ENCODE measurements at regions not wholly inside any gene's neighbourhood (a gene's known extent, or its start where the extent isn't known, plus 50 kb on each side); places are given as distances from the start of the nearest gene placed in this dataset.

DNA sequence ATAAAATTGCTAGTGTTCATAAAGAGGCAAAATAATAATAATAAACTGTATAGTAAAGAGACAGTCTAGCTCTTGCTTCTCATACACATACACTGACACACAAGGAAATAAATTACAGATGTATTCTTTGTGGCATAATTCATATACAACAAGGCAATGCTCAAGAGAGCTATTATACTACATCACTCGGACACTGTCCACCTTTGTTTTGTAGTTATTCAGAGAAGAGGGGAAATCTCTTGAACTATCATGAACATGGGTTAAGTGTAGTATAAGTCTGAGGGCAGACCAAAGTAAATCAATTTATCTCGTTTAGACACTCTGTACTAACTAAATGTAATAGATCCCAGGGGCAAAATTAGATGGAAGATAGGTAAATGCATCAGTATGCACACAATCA lies 72.7 kb upstream of the PHIP start:
- 55 to 65% methylated on average over 2 of the region's 2 CpGs for WGBS, 2 experiments (ENCODE audit: low coverage in 1 of 2, low lambda C conversion rate in 2 of 2, missing lambda C conversion rate in 2 of 2)
- H3K9me2 ChIP-seq (ENCODE audit: insufficient read depth) = no peaks in the 10 kb centered on the region
- TF ChIP-seq EZH2phosphoT487 (IDR thresholded peaks at IDR 0.05; ENCODE audit: insufficient read depth, low read depth) (no peak), EZH2 (IDR thresholded peaks at IDR 0.05; ENCODE audit: insufficient read depth, poor library complexity, severe bottlenecking) (no peak)
- in situ Hi-C loops (cut with MboI) = no loop called here
- H3K4me2 ChIP-seq (ENCODE audit: unreplicated experiment) = no peak overlapping the region
- H4K20me1 ChIP-seq (ENCODE audit: insufficient read depth) = no peaks in the 10 kb centered on the region
- no peak overlapping the region for H3K4me3 ChIP-seq
- no peak overlapping the region for H3K9ac ChIP-seq
- H3K79me2 ChIP-seq (ENCODE audit: insufficient read depth) = no peaks in the 10 kb centered on the region
- H3K9me3 ChIP-seq (ENCODE audit: low read depth) = no peaks in the 10 kb centered on the region
- H3K4me1 ChIP-seq (ENCODE audit: insufficient read depth) = no peaks in the 10 kb centered on the region
- no peaks in the 10 kb centered on the region for H3F3A ChIP-seq (ENCODE audit: insufficient read depth)
- H3K27ac ChIP-seq = no peak overlapping the region
- no peak overlapping the region for H2AFZ ChIP-seq
- no peaks in the 10 kb centered on the region for H3K36me3 ChIP-seq (ENCODE audit: low read depth)
- no peaks in the 10 kb centered on the region for H3K27me3 ChIP-seq (replicated peaks; ENCODE audit: insufficient read depth)
- no peak for DNase-seq

DNA sequence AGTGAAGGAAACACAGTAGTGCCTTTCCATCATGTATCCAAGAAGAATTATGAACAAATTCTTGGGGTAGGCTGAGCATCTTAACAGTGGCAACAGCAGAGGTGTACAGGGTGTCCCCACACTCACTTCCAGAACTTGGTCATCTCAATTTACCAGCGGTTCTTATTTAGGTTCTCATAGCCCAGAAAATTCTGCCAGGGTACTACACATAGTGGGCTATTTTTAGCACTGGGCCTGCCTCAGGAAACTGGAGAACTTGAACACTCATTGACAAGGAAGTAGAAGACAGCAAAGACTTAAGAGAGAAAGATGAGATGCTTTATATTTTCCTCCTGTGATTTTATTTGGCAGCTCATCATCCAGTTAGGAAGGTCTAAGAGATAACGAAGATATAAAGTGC lies 71.8 kb upstream of the PHIP start:
- Histone ChIP-seq H3K9me3 (ENCODE audit: low read depth) (no peaks in the 10 kb centered on the region), H3F3A (ENCODE audit: insufficient read depth) (no peaks in the 10 kb centered on the region), H3K9me2 (ENCODE audit: insufficient read depth) (no peaks in the 10 kb centered on the region), H3K27me3 (replicated peaks; ENCODE audit: insufficient read depth) (no peaks in the 10 kb centered on the region), H4K20me1 (ENCODE audit: insufficient read depth) (no peaks in the 10 kb centered on the region), H3K9ac (no peak overlapping the region), H3K4me1 (ENCODE audit: insufficient read depth) (no peaks in the 10 kb centered on the region), H3K4me2 (ENCODE audit: unreplicated experiment) (no peak overlapping the region), H3K36me3 (ENCODE audit: low read depth) (no peaks in the 10 kb centered on the region), H3K4me3 (no peak overlapping the region), H2AFZ (no peak overlapping the region), H3K79me2 (ENCODE audit: insufficient read depth) (no peaks in the 10 kb centered on the region), H3K27ac (no peak overlapping the region)
- DNase-seq = no peak
- no peak for TF ChIP-seq EZH2phosphoT487 (IDR thresholded peaks at IDR 0.05; ENCODE audit: insufficient read depth, low read depth)
- no peak for TF ChIP-seq EZH2 (IDR thresholded peaks at IDR 0.05; ENCODE audit: insufficient read depth, poor library complexity, severe bottlenecking)
- WGBS, 2 experiments (ENCODE audit: low coverage in 1 of 2, low lambda C conversion rate in 2 of 2, missing lambda C conversion rate in 2 of 2) = 92 to 95% methylated on average over 2 of the region's 2 CpGs
- in situ Hi-C loops (cut with MboI) = no loop called here

DNA sequence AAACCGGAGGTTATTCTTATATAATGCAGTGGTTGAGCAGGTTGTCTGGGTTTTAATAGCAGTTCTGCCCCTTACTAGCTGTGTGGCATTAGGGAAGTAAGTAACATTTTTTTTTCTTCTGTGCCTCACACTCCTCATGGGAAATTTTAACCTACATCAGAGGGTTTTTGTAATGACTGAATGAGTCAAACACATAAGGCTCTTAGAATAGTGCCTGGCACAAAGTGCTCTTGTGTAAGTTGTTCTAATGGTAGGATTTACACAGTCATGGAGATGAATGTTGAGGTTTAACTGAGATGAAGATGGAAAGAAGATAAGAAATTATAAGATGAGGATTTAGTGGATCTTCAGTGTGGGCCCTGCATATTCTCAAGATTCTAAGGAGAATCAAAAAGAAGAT lies 68.4 kb upstream of the PHIP start:
- TF ChIP-seq EZH2phosphoT487 (IDR thresholded peaks at IDR 0.05; ENCODE audit: insufficient read depth, low read depth) (no peak), EZH2 (IDR thresholded peaks at IDR 0.05; ENCODE audit: insufficient read depth, poor library complexity, severe bottlenecking) (no peak)
- Histone ChIP-seq H3K27ac (no peak overlapping the region), H3K4me2 (ENCODE audit: unreplicated experiment) (no peak overlapping the region), H3K79me2 (ENCODE audit: insufficient read depth) (no peaks in the 10 kb centered on the region), H3K9ac (no peak overlapping the region), H3K4me1 (ENCODE audit: insufficient read depth) (no peaks in the 10 kb centered on the region), H3K36me3 (ENCODE audit: low read depth) (no peaks in the 10 kb centered on the region), H3K4me3 (no peak overlapping the region), H3K9me3 (ENCODE audit: low read depth) (no peaks in the 10 kb centered on the region), H2AFZ (no peak overlapping the region), H3K27me3 (replicated peaks; ENCODE audit: insufficient read depth) (no peaks in the 10 kb centered on the region), H3F3A (ENCODE audit: insufficient read depth) (no peaks in the 10 kb centered on the region), H3K9me2 (ENCODE audit: insufficient read depth) (no peaks in the 10 kb centered on the region), H4K20me1 (ENCODE audit: insufficient read depth) (no peaks in the 10 kb centered on the region)
- in situ Hi-C loops (cut with MboI) = no loop called here
- WGBS, 2 experiments (ENCODE audit: low coverage in 1 of 2, low lambda C conversion rate in 2 of 2, missing lambda C conversion rate in 2 of 2) = 72 to 78% methylated on average over 1 of the region's 1 CpG
- no peak for DNase-seq

DNA sequence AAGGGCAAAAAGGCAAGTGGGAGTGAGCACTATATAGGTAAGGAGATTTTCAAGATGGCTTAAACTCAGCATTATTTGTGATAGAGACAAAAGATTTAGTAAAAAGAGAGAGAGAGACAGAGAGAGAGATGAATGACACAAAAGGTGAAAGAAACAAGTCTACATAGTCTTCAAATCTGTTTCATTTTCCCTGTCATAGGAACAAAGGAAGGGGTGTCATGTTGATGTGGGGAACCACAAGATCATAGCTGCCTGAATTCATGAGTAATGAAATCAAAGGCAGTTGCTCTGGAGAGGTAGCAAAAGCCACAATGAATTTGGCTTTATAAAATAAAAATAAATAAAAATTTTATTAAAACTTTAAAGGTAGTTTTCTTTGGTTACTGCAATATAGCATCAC lies 67.2 kb upstream of the PHIP start:
- no peaks in the 10 kb centered on the region for H3K79me2 ChIP-seq (ENCODE audit: insufficient read depth)
- H3K4me1 ChIP-seq (ENCODE audit: insufficient read depth) = no peaks in the 10 kb centered on the region
- H2AFZ ChIP-seq = no peak overlapping the region
- H3K36me3 ChIP-seq (ENCODE audit: low read depth) = no peaks in the 10 kb centered on the region
- H3K4me2 ChIP-seq (ENCODE audit: unreplicated experiment) = no peak overlapping the region
- no peaks in the 10 kb centered on the region for H3K9me2 ChIP-seq (ENCODE audit: insufficient read depth)
- H3K27me3 ChIP-seq (replicated peaks; ENCODE audit: insufficient read depth) = no peaks in the 10 kb centered on the region
- no peak overlapping the region for H3K27ac ChIP-seq
- in situ Hi-C loops (cut with MboI) = no loop called here
- H4K20me1 ChIP-seq (ENCODE audit: insufficient read depth) = no peaks in the 10 kb centered on the region
- no peaks in the 10 kb centered on the region for H3K9me3 ChIP-seq (ENCODE audit: low read depth)
- no peak overlapping the region for H3K4me3 ChIP-seq
- no peak for DNase-seq
- no peak overlapping the region for H3K9ac ChIP-seq
- no peaks in the 10 kb centered on the region for H3F3A ChIP-seq (ENCODE audit: insufficient read depth)
- TF ChIP-seq EZH2 (IDR thresholded peaks at IDR 0.05; ENCODE audit: insufficient read depth, poor library complexity, severe bottlenecking) = no peak
- TF ChIP-seq EZH2phosphoT487 (IDR thresholded peaks at IDR 0.05; ENCODE audit: insufficient read depth, low read depth) = no peak

DNA sequence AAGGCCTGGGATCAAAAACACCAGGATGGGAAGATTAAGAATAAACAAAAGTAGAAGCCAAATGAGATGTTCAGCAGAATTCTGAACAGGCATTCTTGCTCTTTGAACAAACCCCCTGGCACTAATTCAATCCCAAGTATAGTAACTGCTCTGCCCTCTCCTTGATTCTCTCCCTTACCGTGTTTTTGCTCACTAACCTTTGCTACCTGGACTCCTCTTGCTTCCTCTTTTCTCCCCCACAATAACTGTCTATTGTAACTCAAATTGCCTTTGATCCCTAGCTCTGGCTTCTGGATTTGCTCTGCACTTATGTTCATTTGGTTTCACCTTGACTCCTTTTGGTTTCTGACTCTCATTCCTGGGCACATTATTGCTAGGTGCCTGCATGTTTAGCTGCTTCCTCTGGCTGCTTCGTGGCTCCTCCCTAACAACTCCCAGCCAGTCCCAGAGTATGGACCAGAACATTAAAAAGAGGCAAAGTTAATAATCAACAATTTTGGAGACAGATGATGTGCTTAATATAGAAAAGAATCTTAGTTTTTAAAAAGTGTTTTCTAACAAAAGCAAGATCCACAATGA lies 65.4 kb upstream of the PHIP start:
- no peaks in the 10 kb centered on the region for H3K9me2 ChIP-seq (ENCODE audit: insufficient read depth)
- H3F3A ChIP-seq (ENCODE audit: insufficient read depth) = no peaks in the 10 kb centered on the region

More for the DNA sequence above, 65.4 kb upstream of the PHIP start:
- WGBS, 2 experiments (ENCODE audit: low coverage in 1 of 2, low lambda C conversion rate in 2 of 2, missing lambda C conversion rate in 2 of 2) = 25 to 31% methylated on average over 2 of the region's 2 CpGs
- Histone ChIP-seq H3K4me2 (ENCODE audit: unreplicated experiment) (no peak overlapping the region), H3K9ac (no peak overlapping the region), H4K20me1 (ENCODE audit: insufficient read depth) (no peaks in the 10 kb centered on the region), H3K9me3 (ENCODE audit: low read depth) (no peaks in the 10 kb centered on the region), H3K27ac (no peak overlapping the region), H3K79me2 (ENCODE audit: insufficient read depth) (no peaks in the 10 kb centered on the region), H3K4me1 (ENCODE audit: insufficient read depth) (no peaks in the 10 kb centered on the region), H3K27me3 (replicated peaks; ENCODE audit: insufficient read depth) (no peaks in the 10 kb centered on the region), H3K36me3 (ENCODE audit: low read depth) (no peaks in the 10 kb centered on the region), H2AFZ (no peak overlapping the region), H3K4me3 (no peak overlapping the region)
- no peak for DNase-seq
- TF ChIP-seq EZH2phosphoT487 (IDR thresholded peaks at IDR 0.05; ENCODE audit: insufficient read depth, low read depth) = no peak
- no peak for TF ChIP-seq EZH2 (IDR thresholded peaks at IDR 0.05; ENCODE audit: insufficient read depth, poor library complexity, severe bottlenecking)
- in situ Hi-C loops (cut with MboI) = no loop called here
